ENCODE measurements at regions not wholly inside any gene's neighbourhood (a gene's known extent, or its start where the extent isn't known, plus 50 kb on each side); places are given as distances from the start of the nearest gene placed in this dataset.

DNA sequence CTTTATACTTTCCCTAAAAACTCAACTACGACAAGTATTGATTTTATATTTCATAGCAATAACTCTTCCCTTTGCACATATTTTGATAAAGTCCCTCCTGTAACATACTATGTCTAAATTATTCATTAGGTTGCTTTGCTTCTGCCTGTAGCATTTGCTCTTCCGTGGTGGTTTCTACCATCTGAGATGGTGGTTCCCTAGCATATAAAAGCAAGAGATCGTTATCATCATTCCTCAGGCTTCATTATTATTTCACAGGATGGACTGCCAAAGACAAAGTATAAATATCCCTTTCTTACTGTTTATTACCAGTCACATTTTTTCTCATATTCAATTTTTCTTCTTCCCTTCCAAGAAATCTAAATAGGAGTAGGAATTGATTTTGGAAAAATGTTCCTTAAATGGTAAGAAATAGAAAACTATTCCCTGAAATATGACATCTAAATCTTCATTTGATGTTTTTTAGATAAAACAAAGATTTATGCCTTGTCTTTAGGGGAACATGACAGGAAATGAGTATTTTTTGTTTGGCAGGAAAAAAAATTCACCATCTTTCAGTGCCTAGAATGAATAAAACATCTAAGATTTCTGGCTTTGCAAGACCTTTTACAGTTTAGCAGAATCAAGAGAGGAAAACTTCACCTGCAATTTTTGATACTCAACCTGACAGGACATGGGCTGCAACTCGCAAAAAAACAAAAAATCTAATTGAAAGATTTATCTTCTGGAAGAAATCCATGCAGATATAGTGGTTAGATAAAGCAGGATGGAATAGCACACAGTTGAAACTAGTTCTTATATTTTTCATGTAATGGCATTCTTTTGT lies 340.0 kb downstream of the SPRY2 start:
- TF ChIP-seq, protein P1, sequence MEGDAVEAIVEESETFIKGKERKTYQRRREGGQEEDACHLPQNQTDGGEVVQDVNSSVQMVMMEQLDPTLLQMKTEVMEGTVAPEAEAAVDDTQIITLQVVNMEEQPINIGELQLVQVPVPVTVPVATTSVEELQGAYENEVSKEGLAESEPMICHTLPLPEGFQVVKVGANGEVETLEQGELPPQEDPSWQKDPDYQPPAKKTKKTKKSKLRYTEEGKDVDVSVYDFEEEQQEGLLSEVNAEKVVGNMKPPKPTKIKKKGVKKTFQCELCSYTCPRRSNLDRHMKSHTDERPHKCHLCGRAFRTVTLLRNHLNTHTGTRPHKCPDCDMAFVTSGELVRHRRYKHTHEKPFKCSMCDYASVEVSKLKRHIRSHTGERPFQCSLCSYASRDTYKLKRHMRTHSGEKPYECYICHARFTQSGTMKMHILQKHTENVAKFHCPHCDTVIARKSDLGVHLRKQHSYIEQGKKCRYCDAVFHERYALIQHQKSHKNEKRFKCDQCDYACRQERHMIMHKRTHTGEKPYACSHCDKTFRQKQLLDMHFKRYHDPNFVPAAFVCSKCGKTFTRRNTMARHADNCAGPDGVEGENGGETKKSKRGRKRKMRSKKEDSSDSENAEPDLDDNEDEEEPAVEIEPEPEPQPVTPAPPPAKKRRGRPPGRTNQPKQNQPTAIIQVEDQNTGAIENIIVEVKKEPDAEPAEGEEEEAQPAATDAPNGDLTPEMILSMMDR (conservative IDR thresholded peaks at IDR 0.05; ENCODE audit: low read depth, low read length), result no peak
- no peak for TF ChIP-seq EZH2 (IDR thresholded peaks at IDR 0.05; ENCODE audit: borderline replicate concordance, low read depth, low read length, poor library complexity, severe bottlenecking)
